NCI-H2196 treated with DMSO at 0.1 percent for 48 hours (cell line): ENCODE measurements at regions not wholly inside any gene's neighbourhood (a gene's known extent, or its start where the extent isn't known, plus 50 kb on each side); places are given as distances from the start of the nearest gene placed in this dataset.
"Not testable (repeated sequence)": the region's sequence is repeated elsewhere in the genome, so short reads cannot be mapped to it uniquely, and the experiment has no call there.

Experiments
- DNase-seq: peaks from one replicate; lab custom pipeline; 2025; ENCODE audit not compliant: unreplicated experiment; lab: John Stamatoyannopoulos, UW

- no peak for DNase-seq
These were observed 340.5 kb upstream of the SYNCRIP start for GRCh38 chr6:85983032-85983659.

DNA sequence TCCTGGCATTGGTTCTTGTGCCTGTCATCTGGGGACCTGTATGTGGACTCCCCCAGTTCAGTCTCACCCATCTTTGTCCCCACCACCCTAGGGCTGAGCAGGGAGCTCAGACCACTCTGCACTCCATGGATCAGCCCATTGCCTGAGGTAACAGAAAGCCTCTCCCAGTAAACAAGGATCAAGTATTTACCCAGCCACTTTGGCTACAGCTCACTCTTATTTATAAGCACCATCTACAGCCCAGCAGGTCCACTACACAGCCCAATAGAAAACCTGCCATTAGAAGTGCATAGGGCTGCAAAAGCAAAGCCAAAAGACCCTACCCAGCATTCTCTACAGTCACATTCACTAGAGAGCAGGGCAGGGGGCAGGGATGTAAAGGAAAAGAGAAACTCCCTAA is 335.0 kb upstream of the SYNCRIP start:
- DNase-seq = no peak

DNA sequence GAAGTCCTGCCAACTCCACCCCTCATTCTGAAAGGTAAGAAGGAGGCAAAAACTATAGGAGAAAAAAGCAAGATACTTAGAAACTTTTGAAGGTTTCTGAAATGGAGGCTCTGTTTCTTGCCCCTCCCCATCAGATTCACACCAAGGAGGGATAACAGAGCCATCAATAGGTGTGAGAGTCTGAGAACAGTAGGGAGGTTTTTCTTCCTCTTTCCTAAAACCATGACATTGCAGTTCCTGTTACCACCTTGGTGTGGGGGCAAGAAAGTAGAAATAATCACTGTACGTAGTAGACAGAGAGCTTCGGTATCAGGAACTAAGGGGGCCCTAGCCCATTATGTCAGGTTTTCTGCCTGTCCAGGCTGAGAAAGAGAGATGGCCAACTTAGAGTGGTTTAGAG is 333.3 kb upstream of the SYNCRIP start:
- no peak for DNase-seq

GRCh38 chr6:85971238-85971637 is 328.6 kb upstream of the SYNCRIP start:
- DNase-seq = no peak

- DNase-seq = no peak
These were observed 324.1 kb upstream of the SYNCRIP start for GRCh38 chr6:85966828-85967227.

- DNase-seq = no peak
These were observed 319.1 kb upstream of the SYNCRIP start for GRCh38 chr6:85961746-85962145.

DNA sequence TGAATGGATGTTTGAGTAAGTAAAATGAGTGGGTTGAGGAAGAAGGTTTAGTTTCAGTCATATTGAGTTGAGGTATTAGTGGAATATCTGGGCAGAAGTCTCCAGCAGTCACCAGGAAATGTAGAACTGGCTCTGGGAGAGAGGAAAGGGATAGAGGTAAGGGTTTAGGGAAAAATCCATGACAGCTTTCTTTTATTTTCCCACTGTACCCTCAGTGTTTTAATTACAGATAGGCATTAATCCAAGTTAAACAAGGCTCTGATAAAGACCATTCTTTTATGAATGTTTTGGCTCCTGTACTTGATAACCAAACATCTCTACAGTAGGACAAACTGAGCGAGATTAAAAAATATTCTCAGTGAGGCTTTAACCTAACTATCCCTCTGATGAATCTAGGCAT is 318.4 kb upstream of the SYNCRIP start:
- no peak for DNase-seq

GRCh38 chr6:85948481-85948880 is 305.8 kb upstream of the SYNCRIP start:
- no peak for DNase-seq

DNA sequence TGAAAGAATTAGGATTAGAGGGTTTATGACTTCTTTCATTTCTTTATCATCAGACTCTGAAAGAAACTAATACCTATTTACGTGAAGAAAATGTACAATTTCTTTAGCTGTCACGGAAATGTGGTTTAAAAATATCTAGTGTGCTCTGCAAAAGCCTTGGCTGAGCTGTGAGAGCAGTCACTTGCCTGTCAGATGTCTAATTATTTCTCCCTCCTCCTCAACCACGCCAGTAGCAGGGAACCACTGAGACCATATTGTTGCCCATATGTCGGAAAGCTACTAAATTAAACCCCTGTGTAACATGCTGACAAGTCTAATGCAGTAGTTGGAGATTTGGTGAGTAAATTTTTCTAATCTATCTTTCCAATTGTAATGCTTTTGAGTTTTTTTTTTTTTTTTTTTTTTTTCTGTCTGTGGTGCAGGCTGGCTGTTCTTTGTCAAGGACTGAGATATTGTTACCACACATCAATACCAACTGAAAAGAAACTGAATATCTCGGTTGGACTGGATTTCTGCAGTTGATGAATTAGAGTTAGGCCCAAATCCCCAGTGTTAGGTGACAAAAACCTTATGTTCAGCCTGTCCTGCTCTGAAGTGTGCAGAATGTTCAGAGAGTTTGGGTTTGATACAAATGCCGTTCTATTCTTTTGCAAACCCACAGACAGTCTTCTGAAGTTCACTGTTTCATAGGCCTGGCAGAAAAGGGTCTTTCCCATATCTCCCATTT is 302.9 kb upstream of the SYNCRIP start:
- no peak for DNase-seq

- DNase-seq = no peak
These were observed 302.1 kb upstream of the SYNCRIP start for GRCh38 chr6:85944776-85945175.

DNA sequence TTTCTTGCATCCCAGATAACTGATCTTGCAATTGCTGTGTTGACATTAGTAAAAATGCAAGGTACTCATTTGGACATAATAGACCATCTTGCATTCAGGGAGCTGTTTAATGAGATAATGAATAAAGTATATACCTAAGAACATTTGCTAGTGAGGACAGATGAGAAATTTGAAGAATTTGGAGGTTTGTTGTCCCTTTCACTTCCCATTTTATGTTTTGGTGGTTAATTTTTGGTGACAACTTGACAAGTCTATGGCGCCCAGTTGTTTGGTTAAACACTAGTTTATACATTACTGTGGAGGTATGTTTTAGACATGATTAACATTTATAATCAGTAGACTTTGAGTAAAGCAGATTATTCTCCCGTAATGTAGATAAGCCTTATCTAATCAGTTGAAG is 300.2 kb upstream of the SYNCRIP start:
- DNase-seq = no peak

DNA sequence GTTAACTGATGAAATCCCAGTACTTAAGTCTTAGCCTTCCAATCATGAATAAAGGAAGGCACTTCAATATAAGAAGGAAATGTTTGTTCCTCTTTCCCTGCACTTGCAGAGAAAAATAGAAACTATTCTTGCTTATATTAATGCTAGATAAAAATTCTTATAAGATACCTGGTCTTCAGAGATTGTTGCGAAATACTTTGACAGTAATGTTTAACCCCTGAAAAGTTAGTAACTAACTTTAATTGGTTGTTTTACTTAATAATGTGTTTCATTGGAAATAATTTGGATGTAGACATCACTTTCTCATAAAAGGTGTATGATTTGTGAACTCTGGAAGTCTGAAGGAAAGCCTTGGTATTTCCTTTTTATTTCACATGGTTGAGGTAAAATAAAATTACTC is 294.2 kb upstream of the SYNCRIP start:
- no peak for DNase-seq

GRCh38 chr6:85923013-85923430 is 280.3 kb upstream of the SYNCRIP start:
- DNase-seq = peak; percentile 38

DNA sequence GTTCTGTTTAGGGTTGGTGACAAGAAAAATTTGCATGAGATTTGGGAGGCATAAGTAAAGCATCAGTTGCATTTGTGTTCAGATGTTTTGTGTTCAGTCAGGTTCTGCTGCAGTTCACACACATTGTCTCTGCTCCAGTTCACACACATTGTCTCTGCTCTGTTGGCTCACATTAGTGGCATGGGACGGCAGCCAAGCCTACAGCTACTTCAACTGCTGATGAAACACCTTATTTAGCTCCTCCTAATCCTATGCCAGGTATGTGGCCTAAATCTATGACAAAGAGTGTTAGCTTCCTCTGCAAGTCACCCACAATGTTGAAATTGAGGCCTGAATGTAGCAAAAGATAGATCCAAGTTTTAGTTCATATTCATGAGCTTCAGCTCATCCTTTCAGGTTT is 278.1 kb upstream of the SYNCRIP start:
- no peak for DNase-seq

- no peak for DNase-seq
These were observed 274.8 kb upstream of the SYNCRIP start for GRCh38 chr6:85917522-85917921.

DNA sequence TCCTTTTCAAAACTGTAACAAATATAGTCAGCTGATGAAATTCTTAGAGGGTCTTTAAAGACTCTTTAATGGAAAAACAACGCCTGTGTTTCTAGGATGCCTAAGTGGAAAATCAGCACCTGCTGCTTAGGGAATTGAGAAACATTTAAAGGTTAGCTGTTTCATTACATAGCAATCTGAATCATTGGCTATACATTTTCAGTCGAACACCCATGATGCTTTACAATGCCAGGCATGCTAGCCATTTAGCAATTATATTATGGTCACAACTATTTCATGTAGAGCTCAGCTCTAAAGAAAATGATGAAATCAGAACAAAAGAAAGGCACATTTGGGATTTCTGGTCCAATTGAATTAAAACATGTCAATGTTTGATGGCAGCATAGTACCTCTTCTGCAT is 270.3 kb upstream of the SYNCRIP start:
- no peak for DNase-seq

GRCh38 chr6:85912582-85912981 is 269.9 kb upstream of the SYNCRIP start:
- DNase-seq = no peak

GRCh38 chr6:85911067-85911466 is 268.4 kb upstream of the SYNCRIP start:
- no peak for DNase-seq

GRCh38 chr6:85908120-85908519 is 265.4 kb upstream of the SYNCRIP start:
- DNase-seq = not testable (repeated sequence)

DNA sequence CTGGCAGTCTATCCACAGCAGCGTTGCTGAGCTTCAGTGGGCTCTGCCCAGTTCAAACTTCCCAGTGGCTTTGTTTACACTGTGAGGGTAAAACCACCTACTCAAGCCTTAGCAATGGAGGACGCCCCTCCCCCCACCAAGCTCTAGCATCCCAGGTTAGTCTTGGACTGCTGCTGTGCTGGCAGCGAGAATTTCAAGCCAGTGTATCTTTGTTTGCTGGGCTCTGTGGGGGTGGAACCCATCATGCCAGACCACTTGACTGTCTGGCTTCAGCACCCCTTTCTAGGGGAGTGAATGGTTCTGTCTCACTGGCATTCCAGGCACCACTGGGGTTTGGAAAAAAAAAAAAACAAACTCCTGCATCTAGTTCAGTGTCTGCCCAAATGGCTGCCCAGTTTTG is 249.7 kb upstream of the SYNCRIP start:
- DNase-seq = no peak

DNA sequence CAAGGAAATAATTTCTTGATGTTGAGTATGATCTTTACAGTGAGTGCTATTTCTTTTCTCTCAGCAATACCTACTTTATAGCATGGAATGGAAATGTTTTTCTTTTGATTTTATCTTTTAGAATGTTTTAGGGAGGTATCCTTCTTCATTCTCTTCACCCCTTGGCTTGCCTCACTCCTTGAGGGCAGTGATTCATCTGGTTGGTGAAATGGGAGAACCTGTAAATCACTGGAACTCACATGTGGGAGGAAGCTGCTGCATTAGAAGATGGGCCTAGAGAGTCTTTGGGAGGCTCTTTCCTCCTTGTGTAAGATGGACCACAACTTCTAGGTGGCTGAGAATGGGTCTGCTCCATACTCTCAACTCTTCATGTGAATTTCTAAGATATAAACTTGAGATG is 244.8 kb upstream of the SYNCRIP start:
- DNase-seq = no peak

DNA sequence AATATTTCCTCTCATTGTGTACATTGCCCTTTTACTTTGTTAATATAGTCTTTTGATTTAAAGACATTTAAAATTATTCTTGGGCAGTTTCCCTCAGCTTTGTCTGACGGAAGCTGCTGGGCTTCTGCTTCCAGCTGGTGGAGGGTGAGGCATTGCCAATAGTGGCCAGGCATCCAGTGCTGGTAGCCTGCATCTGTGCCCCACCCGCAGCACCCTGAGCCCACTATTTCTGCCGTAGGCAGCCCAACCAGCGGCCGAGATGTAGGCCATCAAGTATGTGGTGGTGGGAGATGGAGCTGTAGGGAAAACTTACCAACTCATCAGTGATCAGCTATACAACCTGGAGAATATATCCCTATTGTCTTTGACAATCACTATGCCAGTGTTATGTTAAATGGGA is 226.0 kb upstream of the SYNCRIP start:
- DNase-seq = no peak

- DNase-seq = no peak
These were observed 224.9 kb upstream of the SYNCRIP start for GRCh38 chr6:85867595-85867994.
